22Rv1 (cell line): ENCODE measurements at regions not wholly inside any gene's neighbourhood (a gene's known extent, or its start where the extent isn't known, plus 50 kb on each side); places are given as distances from the start of the nearest gene placed in this dataset.

Experiments
- H3K27ac ChIP-seq: fragments of 450-650 bp; 2 replicates; pipeline ENCODE4 v1.5.1; 2017
- ZFX ChIP-seq: fragments of 450-650 bp; IDR thresholded peaks from 2 replicates; pipeline ENCODE4 v1.6.1; 2017; ENCODE audit warnings: antibody characterized with exemption, borderline replicate concordance
- TF ChIP-seq, protein P1 (sequence below): fragments of 450-650 bp; IDR thresholded peaks from 2 replicates; pipeline ENCODE4 v1.5.1; 2017; ENCODE audit warnings: mild to moderate bottlenecking

DNA sequence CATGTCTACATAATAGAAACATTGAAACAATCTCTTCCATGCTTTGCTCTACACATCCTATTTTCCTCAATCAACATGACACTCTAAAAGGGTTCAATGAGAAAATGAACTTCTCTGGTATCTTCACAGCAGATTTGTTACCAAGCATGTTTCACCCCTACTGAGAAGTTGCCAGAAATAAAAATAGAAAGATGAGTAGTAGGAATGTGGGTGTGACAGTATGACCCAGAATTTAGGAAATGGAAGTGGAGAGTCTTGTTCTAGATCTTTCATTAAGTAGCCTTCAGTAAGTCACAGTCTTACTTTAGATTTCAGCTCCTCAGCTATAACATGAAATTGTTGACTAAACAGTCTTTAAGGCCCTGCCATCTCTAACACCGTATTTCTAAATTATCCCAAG lies 581.8 kb downstream of the EFNA5 start:
- TF ChIP-seq, protein P1, sequence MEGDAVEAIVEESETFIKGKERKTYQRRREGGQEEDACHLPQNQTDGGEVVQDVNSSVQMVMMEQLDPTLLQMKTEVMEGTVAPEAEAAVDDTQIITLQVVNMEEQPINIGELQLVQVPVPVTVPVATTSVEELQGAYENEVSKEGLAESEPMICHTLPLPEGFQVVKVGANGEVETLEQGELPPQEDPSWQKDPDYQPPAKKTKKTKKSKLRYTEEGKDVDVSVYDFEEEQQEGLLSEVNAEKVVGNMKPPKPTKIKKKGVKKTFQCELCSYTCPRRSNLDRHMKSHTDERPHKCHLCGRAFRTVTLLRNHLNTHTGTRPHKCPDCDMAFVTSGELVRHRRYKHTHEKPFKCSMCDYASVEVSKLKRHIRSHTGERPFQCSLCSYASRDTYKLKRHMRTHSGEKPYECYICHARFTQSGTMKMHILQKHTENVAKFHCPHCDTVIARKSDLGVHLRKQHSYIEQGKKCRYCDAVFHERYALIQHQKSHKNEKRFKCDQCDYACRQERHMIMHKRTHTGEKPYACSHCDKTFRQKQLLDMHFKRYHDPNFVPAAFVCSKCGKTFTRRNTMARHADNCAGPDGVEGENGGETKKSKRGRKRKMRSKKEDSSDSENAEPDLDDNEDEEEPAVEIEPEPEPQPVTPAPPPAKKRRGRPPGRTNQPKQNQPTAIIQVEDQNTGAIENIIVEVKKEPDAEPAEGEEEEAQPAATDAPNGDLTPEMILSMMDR: no peak
- no peak for TF ChIP-seq ZFX
- no peak overlapping the region for H3K27ac ChIP-seq

DNA sequence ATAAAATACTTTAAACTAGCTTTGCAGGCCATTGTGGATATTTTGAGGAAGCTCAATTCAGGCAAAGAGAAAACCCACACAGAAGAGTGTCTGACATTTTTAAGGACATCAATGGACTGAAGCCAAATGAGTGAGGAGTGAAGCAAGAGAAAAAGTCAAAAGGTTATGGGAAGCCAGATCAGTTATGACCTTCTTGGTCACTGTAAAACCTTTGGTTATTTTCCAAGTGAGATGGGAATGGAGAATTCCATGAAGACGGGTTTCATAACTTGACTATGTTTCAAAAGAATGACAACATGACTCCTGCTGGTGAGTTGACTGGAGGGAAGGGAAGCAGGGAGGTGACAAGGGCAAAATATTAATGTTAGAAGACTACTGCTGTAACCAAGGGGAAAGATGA lies 585.2 kb downstream of the EFNA5 start:
- H3K27ac ChIP-seq: no peak overlapping the region
- TF ChIP-seq, protein P1: no peak
- no peak for TF ChIP-seq ZFX

DNA sequence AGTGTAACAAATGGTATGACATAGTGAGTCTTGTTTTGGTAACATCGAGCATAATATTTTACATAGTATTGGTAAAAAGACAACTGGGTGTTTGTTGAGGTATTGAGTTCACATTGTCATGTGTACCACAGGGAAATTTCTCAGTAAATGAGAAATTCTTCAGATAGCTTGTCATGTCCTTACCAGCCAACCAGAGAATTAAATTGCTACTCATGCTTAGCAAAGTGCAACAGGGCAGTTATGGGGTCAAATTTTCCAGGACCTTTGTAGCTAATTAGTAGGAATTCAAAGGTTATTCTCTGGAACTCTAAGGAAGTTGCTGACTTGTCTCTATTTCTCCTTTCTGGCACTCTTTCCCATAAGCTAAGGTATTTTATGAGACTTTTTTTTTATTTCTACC lies 595.7 kb downstream of the EFNA5 start:
- TF ChIP-seq, protein P1: no peak
- H3K27ac ChIP-seq: no peak overlapping the region

DNA sequence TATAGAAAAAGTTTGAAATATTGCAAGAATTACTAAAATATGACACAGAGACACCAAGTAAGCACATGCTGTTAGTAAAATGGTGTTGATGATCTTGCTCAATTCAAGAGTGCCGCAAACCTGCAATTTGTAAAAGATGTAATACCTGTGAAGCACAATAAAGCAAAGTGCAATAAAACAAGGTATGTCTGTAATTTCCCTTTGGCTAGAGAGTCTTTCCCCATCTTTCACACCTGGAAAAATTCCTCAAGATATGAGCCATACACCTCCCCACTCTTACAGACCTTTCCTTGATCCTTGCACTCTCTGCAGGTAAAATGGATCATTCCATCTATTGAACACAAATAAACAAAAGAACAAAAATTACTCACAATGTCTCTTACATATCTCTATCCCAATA lies 597.8 kb downstream of the EFNA5 start:
- no peak overlapping the region for H3K27ac ChIP-seq

DNA sequence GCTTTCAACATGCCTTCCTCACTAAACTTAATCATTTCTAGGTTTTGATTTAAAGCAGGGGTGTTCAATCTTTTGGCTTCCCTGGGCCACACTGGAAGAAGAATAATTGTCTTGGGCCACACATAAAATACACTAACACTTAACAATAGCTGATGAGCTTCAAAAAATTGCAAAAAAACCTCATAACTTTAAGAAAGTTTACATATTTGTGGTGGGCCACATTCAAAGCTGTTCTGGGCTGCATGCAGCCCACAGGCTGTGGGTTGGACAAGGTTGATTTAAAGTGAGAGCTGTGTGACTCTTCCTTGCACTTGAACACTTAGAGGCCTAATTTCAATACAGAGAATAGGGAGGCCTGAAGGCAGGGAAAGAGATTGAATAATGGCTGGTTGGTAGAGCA lies 598.3 kb downstream of the EFNA5 start:
- no peak for TF ChIP-seq ZFX
- H3K27ac ChIP-seq: no peak overlapping the region

More for the DNA sequence above, 597.8 kb downstream of the EFNA5 start:
- TF ChIP-seq, protein P1: no peak
- TF ChIP-seq ZFX: no peak

DNA sequence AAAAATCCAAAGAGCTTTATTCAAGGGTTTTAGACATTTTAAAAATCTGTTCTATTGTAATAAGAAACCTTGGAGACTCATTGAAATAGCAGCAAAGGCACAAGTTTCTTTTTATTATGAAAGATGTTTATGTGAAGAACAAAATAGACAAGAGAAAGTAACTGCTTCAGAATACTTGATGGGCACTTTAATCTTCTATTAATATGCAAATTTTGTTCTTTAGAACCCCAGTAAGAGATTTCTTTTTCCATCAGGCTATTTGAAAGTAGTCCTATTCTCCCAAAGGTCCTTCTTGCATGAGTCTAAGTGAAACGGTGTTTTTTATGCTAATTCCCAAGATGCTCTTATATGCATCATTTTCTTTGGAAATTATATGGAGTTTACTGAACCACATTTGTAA lies 602.0 kb downstream of the EFNA5 start:
- no peak for TF ChIP-seq ZFX
- TF ChIP-seq, protein P1: no peak
- no peak overlapping the region for H3K27ac ChIP-seq

DNA sequence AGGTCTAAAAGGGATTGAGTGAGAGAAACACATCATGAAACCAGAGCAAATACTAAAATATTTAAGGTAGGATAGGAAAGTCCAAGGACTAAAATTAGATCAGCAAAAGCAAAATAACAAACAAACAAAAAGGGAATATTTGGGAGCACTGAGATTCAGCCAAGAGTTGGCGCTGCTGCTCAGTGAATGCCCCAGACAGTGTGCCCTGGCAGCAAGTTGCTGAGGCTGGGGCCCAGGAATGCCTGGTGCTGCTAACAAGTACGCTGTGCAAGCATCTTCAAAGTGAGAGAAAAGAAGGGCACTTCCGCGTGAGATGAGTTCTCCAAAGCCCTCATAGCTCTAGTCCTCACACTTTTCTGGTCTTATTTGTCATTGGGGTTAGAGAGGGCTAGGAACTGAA lies 603.3 kb downstream of the EFNA5 start:
- TF ChIP-seq, protein P1: no peak
- no peak for TF ChIP-seq ZFX

DNA sequence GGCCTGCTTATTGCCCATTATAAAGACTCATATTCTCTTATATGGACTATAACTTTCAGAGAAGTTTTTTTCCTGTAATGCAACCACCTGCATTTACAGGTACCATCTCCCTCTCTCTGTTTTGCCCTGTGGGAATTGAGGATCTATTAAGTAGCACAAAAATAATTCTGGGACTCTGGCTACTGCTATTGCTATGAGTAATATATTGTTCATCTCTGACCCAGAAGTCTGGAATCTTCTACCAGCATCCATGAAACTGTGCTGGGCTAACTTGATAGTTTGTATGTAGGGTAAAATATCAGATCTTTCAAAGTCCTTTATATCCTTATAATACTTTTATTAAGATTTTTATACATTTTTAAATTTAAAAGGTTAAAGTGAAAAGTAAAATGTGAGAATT lies 607.2 kb downstream of the EFNA5 start:
- no peak overlapping the region for H3K27ac ChIP-seq
- TF ChIP-seq, protein P1: no peak
- no peak for TF ChIP-seq ZFX

More for the DNA sequence above, 603.3 kb downstream of the EFNA5 start:
- no peak overlapping the region for H3K27ac ChIP-seq
